GM12864 (cell line): ENCODE measurements at regions not wholly inside any gene's neighbourhood (a gene's known extent, or its start where the extent isn't known, plus 50 kb on each side); places are given as distances from the start of the nearest gene placed in this dataset.

Source experiments
- DNase-seq: peaks from one replicate; pipeline ENCODE4 v3.0.0-alpha.2; 2011; ENCODE audit warnings: low read depth
- H3K4me3 ChIP-seq: 2 replicates; pipeline ENCODE4 v1.5.1; 2011; ENCODE audit warnings: mild to moderate bottlenecking, low read depth, low read length, control low read depth
- CTCF ChIP-seq: IDR thresholded peaks from 2 replicates; pipeline ENCODE4 v1.5.1; 2011; ENCODE audit warnings: low read depth, mild to moderate bottlenecking, moderate library complexity, low read length, control low read depth, inconsistent platforms; ENCODE audit errors: missing control alignments

DNA sequence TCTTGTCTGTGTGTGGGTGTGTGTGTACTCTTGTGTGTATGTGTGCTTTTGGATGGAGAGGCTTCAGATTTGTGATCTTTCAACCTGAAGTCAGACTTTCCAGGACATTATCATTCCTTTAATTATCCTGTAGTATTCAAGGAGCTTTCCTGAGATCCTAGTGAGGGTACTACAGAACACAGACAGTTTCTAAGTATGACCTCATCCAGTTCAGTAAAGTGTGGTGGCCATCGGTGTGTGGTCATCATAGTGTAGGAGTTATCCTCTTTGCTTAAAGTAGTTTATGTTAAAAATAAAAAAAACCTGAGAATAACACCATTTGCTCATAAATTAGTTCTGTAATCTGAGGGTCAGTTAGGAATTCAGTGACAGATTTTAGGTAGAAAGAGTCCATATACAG lies 478.0 kb upstream of the ACTBL2 start:
- H3K4me3 ChIP-seq = no peak overlapping the region
- DNase-seq = no peak
- TF ChIP-seq CTCF = no peak

DNA sequence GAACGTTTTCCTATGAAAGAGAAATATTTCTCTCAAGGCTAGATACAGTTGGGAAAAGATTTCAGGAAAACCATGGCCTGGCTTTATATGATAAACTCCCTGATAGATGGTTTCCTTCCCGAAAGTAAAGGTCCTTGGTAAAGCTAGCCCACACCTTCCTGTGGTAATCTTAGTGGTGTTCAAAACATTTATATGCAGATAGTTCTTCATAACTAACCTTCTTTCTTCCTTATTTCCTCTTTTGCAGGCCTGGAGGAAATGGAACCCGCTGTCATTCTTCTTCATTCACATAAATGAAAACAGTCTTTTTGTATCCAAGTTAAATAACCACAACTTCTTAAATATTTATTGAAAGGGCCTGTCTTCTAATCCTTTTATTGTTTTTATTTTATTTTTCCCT lies 474.0 kb upstream of the ACTBL2 start:
- no peak overlapping the region for H3K4me3 ChIP-seq
- TF ChIP-seq CTCF = no peak
- DNase-seq = no peak

DNA sequence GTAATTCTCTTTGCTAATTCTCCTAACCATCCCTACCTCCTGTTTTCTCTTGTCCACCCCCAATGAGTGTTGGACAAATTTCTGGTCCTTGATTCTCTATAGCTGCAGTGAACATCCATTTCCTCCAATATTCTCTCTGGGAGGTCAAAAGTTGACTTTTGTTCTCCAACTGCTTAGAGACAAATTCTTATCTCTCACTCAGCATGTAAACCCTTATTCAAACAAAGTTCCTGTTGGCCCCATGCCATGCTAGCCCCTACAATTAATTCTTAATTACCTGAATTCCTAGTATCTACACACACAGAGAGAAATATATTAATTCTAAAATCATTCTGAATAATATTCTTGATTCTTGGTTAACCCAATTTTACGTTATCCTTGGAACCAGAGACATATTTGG lies 472.9 kb upstream of the ACTBL2 start:
- no peak for DNase-seq
- no peak overlapping the region for H3K4me3 ChIP-seq
- no peak for TF ChIP-seq CTCF

DNA sequence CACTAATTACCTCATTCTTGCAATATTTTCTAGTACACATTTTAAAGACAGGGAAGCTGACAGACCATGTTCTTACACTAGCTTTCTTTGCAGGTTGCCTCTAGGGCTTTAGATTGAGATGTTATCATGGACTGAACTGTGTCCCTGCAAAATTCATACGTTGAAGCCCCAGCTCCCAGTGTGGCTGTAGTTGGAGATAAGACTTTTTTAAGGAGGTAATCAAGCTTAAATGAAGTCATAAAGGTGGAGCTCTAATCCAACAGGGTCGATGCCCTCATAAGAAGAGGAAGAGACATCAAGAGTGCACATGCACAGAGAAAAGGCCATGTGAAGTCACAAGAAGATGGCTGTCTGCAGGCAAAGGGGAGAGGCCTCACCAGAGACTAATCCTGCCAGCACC lies 471.2 kb upstream of the ACTBL2 start:
- no peak for DNase-seq
- no peak overlapping the region for H3K4me3 ChIP-seq
- TF ChIP-seq CTCF = no peak

DNA sequence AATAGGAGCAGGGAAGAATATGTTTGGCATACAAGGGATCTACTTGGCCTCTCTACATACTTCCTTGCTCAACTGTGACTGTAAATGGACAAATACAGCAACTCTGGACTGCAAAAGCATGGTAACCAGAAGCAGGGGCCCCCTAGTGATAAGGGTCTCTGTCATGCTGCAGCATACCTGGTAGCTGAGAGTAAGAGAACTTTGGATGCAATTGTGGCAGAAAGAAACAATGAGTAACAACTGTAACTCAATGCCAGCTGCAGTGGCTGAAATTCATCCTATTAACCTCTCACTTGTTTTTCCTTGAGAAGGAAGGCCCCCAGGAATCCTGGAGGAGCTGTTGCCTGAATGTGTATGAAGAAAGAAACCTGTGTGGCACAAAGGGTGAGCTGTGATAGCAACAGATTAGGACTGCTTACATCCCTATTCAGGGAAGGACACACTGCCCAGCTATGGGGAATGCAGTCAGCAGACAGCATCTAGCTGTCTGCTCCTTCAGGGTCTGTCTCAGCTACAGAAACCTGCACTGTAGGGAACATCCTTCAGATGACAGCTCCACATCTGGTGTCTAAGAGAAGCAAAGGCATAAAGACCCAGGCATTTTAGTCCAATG lies 468.1 kb upstream of the ACTBL2 start:
- no peak for TF ChIP-seq CTCF
- no peak for DNase-seq
- H3K4me3 ChIP-seq = no peak overlapping the region

DNA sequence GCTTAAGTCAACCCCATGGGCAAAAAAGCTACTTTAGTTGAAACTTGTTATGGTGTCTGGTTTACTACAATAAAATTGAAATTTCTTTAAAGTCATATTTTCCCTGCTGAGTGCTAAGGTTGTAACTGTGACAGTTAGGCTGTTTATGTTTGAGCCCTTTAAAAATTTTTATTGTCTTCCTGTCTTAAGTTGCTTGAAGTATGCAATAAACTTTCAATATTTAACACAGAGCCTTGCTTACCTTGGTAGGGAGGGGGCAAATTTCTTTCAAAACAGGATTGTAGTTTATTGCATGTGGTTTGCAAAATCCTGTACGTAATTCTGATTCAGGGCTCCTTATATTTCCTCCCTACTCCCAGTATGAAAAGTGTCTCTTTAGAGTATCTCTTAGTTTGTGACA lies 465.5 kb upstream of the ACTBL2 start:
- H3K4me3 ChIP-seq = no peak overlapping the region
- TF ChIP-seq CTCF = no peak
- DNase-seq = no peak

DNA sequence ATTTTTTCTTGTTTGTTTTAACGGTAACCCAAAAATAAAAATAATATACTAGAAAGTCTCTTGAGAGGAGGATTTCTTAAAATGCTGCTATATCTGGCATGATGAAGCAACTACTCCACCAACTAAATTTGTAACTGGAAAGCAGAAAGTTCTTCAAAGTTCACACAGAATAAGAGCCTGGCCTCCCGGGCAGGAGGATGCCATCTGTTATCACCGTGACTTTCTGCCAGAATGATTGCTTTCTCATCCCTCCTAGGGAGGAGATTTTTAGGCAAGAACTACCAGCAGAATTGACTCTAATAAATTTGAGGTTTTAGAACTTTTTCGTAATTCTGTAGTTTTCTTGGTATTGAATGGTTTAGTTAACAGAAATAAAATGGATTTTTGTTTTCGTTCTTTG lies 464.6 kb upstream of the ACTBL2 start:
- no peak for DNase-seq
- TF ChIP-seq CTCF = no peak
- no peak overlapping the region for H3K4me3 ChIP-seq
